GM21786 (cell line): ENCODE measurements at regions not wholly inside any gene's neighbourhood (a gene's known extent, or its start where the extent isn't known, plus 50 kb on each side); places are given as distances from the start of the nearest gene placed in this dataset.
"Not testable (repeated sequence)": the region's sequence is repeated elsewhere in the genome, so short reads cannot be mapped to it uniquely, and the experiment has no call there.

Source experiments
- ATAC-seq: cut with Tn5 transposase; IDR thresholded peaks from one replicate; pipeline ENCODE4 v1.9.1; 2021; ENCODE audit not compliant: unreplicated experiment

- no peak for ATAC-seq
Observed at GRCh38 chr4:30543057-30543456, 177.1 kb upstream of the PCDH7 start.

- ATAC-seq: no peak
Observed at GRCh38 chr4:30553151-30553550, 167.0 kb upstream of the PCDH7 start.

GRCh38 chr4:30553706-30554105 lies 166.5 kb upstream of the PCDH7 start:
- ATAC-seq: no peak

- no peak for ATAC-seq
Observed at GRCh38 chr4:30555775-30556174, 164.4 kb upstream of the PCDH7 start.

GRCh38 chr4:30559481-30559880 lies 160.7 kb upstream of the PCDH7 start:
- ATAC-seq: no peak

- ATAC-seq: no peak
Observed at GRCh38 chr4:30586850-30587249, 133.3 kb upstream of the PCDH7 start.

GRCh38 chr4:30589669-30590068 lies 130.5 kb upstream of the PCDH7 start:
- ATAC-seq: not testable (repeated sequence)

GRCh38 chr4:30600246-30601017 lies 119.7 kb upstream of the PCDH7 start:
- no peak for ATAC-seq

GRCh38 chr4:30601070-30601865 lies 118.9 kb upstream of the PCDH7 start:
- ATAC-seq: no peak

GRCh38 chr4:30605616-30606190 lies 114.5 kb upstream of the PCDH7 start:
- no peak for ATAC-seq

GRCh38 chr4:30610361-30610760 lies 109.8 kb upstream of the PCDH7 start:
- no peak for ATAC-seq

GRCh38 chr4:30614771-30615170 lies 105.4 kb upstream of the PCDH7 start:
- ATAC-seq: no peak

- ATAC-seq: no peak
Observed at GRCh38 chr4:30616942-30617646, 103.1 kb upstream of the PCDH7 start.

- ATAC-seq: no peak
Observed at GRCh38 chr4:30617836-30618235, 102.3 kb upstream of the PCDH7 start.

GRCh38 chr4:30619679-30620078 lies 100.5 kb upstream of the PCDH7 start:
- no peak for ATAC-seq

- no peak for ATAC-seq
Observed at GRCh38 chr4:30620711-30621110, 99.5 kb upstream of the PCDH7 start.

- no peak for ATAC-seq
Observed at GRCh38 chr4:30630431-30630830, 89.7 kb upstream of the PCDH7 start.

GRCh38 chr4:30632751-30633150 lies 87.4 kb upstream of the PCDH7 start:
- ATAC-seq: no peak

GRCh38 chr4:30641345-30641744 lies 78.8 kb upstream of the PCDH7 start:
- no peak for ATAC-seq

- ATAC-seq: no peak
Observed at GRCh38 chr4:30642567-30642966, 77.6 kb upstream of the PCDH7 start.

- ATAC-seq: no peak
Observed at GRCh38 chr4:30653291-30653690, 66.9 kb upstream of the PCDH7 start.
